DOHH2 (cell line): ENCODE measurements at regions not wholly inside any gene's neighbourhood (a gene's known extent, or its start where the extent isn't known, plus 50 kb on each side); places are given as distances from the start of the nearest gene placed in this dataset.

Experiments
- H3F3A ChIP-seq: fragments of 200-600 bp; sonication (generic), shearing (Covaris generic); 2 replicates; pipeline ENCODE4 v1.6.0; 2016; ENCODE audit warnings: antibody characterized with exemption, mild to moderate bottlenecking; ENCODE audit not compliant: control insufficient read depth, insufficient read depth
- H3K27ac ChIP-seq: fragments of 200-600 bp; sonication (generic); 2 replicates; pipeline ENCODE4 v1.5.1; 2014; ENCODE audit warnings: low read depth, mild to moderate bottlenecking, low read length, moderate library complexity
- H3K27me3 ChIP-seq: fragments of 200-600 bp; sonication (generic); 2 replicates; pipeline ENCODE4 v1.6.1; 2014; ENCODE audit warnings: mild to moderate bottlenecking, low read length, mixed read lengths; ENCODE audit not compliant: control insufficient read depth
- H3K36me3 ChIP-seq: fragments of 200-600 bp; sonication (generic); 2 replicates; pipeline ENCODE4 v1.6.1; 2014; ENCODE audit warnings: mild to moderate bottlenecking, low read length, moderate library complexity, mixed read lengths; ENCODE audit not compliant: control insufficient read depth
- H3K4me1 ChIP-seq: fragments of 200-600 bp; sonication (generic); 2 replicates; pipeline ENCODE4 v1.6.1; 2014; ENCODE audit warnings: mild to moderate bottlenecking, low read length, mixed read lengths; ENCODE audit not compliant: control insufficient read depth
- H3K4me2 ChIP-seq: fragments of 200-600 bp; sonication (generic); 2 replicates; pipeline ENCODE4 v1.6.0; 2014; ENCODE audit warnings: mild to moderate bottlenecking, low read length, moderate library complexity
- H3K4me3 ChIP-seq: fragments of 200-600 bp; sonication (generic); 2 replicates; pipeline ENCODE4 v1.5.1; 2014; ENCODE audit warnings: mild to moderate bottlenecking, low read length, mixed read lengths
- H3K79me2 ChIP-seq: fragments of 200-600 bp; sonication (generic); 2 replicates; pipeline ENCODE4 v1.6.1; 2014; ENCODE audit warnings: mild to moderate bottlenecking, low read length, mixed read lengths; ENCODE audit not compliant: control insufficient read depth
- H3K9me2 ChIP-seq: fragments of 200-600 bp; sonication (generic); replicated peaks from 2 replicates; pipeline ENCODE4 v1.6.1; 2014; ENCODE audit warnings: mild to moderate bottlenecking, low read length, mixed read lengths; ENCODE audit not compliant: control insufficient read depth
- H3K9me3 ChIP-seq: fragments of 200-600 bp; sonication (generic); 2 replicates; pipeline ENCODE4 v1.6.1; 2014; ENCODE audit warnings: antibody characterized with exemption, low read length, mixed read lengths; ENCODE audit not compliant: control insufficient read depth, insufficient read depth
- H4K20me1 ChIP-seq: fragments of 200-600 bp; sonication (generic); 2 replicates; pipeline ENCODE4 v1.6.0; 2014; ENCODE audit warnings: low read depth, mild to moderate bottlenecking, antibody characterized with exemption, low read length, moderate library complexity; ENCODE audit not compliant: control insufficient read depth, insufficient read depth
- EZH2phosphoT487 ChIP-seq: fragments of 200-600 bp; sonication (generic); IDR thresholded peaks from 2 replicates; pipeline ENCODE4 v1.6.1; 2017; ENCODE audit warnings: borderline replicate concordance, mild to moderate bottlenecking, antibody characterized with exemption, low read length, moderate library complexity, mixed read lengths
- TF ChIP-seq, protein P1 (sequence below): fragments of 200-600 bp; sonication (generic); IDR thresholded peaks from one replicate; pipeline ENCODE4 v1.5.1; 2014; ENCODE audit warnings: antibody characterized with exemption, mild to moderate bottlenecking, low read depth, low read length; ENCODE audit not compliant: poor library complexity, severe bottlenecking

DNA sequence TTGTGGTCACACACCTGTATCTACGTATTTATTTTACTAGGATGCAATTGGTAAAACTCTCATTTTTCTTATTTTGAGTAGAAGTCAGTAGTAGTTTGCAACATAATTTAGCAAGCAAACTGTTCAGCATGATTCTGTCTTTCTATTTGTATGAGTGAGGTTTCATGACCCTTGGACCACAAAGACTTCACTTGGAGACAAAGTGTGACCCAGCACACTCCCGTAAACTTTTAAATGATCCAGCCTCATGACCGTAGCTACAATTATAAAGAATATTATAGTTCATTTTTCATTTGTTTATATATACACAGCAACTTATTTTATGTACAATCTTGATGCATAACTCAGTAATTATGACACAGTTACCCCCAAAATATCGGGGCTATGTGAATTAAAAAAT is 86.5 kb downstream of the ERCC5 start:
- Histone ChIP-seq H3K9me3 (peaks cover 40% of the 10 kb centered on the region), H3K9me2 (no peaks in the 10 kb centered on the region), H3K4me2 (no peak overlapping the region), H3F3A (peaks cover 20% of the 10 kb centered on the region), H3K4me3 (no peak overlapping the region), H3K36me3 (peaks cover 26% of the 10 kb centered on the region), H3K79me2 (no peaks in the 10 kb centered on the region), H3K27ac (no peak overlapping the region), H3K27me3 (no peaks in the 10 kb centered on the region), H4K20me1 (no peaks in the 10 kb centered on the region), H3K4me1 (peaks cover 74% of the 10 kb centered on the region)
- TF ChIP-seq, protein P1, sequence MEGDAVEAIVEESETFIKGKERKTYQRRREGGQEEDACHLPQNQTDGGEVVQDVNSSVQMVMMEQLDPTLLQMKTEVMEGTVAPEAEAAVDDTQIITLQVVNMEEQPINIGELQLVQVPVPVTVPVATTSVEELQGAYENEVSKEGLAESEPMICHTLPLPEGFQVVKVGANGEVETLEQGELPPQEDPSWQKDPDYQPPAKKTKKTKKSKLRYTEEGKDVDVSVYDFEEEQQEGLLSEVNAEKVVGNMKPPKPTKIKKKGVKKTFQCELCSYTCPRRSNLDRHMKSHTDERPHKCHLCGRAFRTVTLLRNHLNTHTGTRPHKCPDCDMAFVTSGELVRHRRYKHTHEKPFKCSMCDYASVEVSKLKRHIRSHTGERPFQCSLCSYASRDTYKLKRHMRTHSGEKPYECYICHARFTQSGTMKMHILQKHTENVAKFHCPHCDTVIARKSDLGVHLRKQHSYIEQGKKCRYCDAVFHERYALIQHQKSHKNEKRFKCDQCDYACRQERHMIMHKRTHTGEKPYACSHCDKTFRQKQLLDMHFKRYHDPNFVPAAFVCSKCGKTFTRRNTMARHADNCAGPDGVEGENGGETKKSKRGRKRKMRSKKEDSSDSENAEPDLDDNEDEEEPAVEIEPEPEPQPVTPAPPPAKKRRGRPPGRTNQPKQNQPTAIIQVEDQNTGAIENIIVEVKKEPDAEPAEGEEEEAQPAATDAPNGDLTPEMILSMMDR, result no peak
- no peak for TF ChIP-seq EZH2phosphoT487

DNA sequence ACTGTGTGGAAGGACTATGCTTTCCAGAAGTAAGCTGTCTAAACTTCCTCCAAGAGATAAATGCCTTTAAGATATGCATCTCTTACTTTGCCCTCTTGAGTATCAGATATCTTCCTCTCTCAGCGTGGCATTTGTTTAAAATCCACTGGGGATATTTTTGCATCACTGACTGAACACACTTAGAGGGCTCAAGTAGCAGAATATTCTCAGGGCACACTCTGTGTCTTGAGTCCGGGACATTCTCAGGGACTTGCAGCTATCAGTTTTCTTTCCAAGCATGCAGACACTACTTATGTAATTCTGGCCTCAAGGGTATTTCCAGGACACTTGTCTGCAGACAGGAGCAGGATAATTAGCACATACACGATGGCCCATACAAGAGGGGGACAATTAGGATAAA is 84.7 kb downstream of the ERCC5 start:
- no peak overlapping the region for H3K4me2 ChIP-seq

DNA sequence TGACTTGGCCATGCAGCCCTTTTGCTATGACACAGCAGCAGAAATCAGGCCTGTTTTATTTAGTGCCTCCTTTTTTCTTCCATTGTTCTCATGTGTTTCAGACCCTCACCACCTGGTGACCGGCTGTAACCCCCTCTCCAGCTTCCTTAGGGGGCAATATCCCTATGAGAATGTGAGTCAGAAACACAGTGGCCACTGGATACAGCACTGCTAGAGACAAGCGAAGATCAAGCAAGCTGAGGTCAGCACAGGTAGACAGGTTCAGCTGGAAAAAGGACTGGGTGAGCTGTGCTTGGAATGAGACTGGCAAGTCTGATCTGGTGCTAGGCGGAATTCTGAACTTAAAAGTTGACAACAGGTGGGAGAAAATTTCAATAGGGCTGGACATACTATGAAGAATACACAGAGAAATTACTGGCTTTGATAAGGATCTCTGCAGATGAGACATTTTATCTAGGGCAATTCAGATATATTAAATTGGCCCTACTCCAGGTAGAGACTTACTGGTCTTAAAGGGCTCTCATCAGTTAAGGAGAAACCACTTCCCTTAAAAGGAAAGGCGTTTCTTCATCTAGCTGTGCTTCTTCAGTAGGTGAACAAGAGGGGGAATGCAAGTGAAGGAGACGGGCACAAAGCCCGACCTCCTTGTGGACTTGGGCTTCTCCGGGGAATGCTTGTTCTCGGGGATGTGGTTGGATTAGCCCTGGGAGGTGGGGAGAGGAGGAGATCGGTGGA is 83.3 kb downstream of the ERCC5 start:
- Histone ChIP-seq H3K79me2 (no peaks in the 10 kb centered on the region), H3K4me2 (no peak overlapping the region), H3K27ac (no peak overlapping the region), H3K9me3 (peaks cover 66% of the 10 kb centered on the region), H3K4me3 (no peak overlapping the region), H3K36me3 (peaks cover 16% of the 10 kb centered on the region), H3K4me1 (peaks cover 42% of the 10 kb centered on the region), H4K20me1 (no peaks in the 10 kb centered on the region), H3K27me3 (no peaks in the 10 kb centered on the region), H3K9me2 (no peaks in the 10 kb centered on the region), H3F3A (no peaks in the 10 kb centered on the region)
- TF ChIP-seq EZH2phosphoT487, result no peak
- TF ChIP-seq, protein P1, result no peak

More for the DNA sequence above, 84.7 kb downstream of the ERCC5 start:
- H3K4me1 ChIP-seq, result peaks cover 56% of the 10 kb centered on the region
- H3K79me2 ChIP-seq, result no peaks in the 10 kb centered on the region
- H3K4me3 ChIP-seq, result no peak overlapping the region
- TF ChIP-seq, protein P1, result no peak
- TF ChIP-seq EZH2phosphoT487, result no peak
- H3F3A ChIP-seq, result peaks cover 10% of the 10 kb centered on the region
- no peak overlapping the region for H3K27ac ChIP-seq
- no peaks in the 10 kb centered on the region for H3K27me3 ChIP-seq
- no peaks in the 10 kb centered on the region for H3K9me2 ChIP-seq
- peaks cover 52% of the 10 kb centered on the region for H3K9me3 ChIP-seq
- peaks cover 16% of the 10 kb centered on the region for H3K36me3 ChIP-seq
- no peaks in the 10 kb centered on the region for H4K20me1 ChIP-seq
